ENCODE measurements at regions not wholly inside any gene's neighbourhood (a gene's known extent, or its start where the extent isn't known, plus 50 kb on each side); places are given as distances from the start of the nearest gene placed in this dataset.

- H3K4me2 ChIP-seq (ENCODE audit: insufficient read depth, low read length), result no peak overlapping the region
- H3K9me3 ChIP-seq (ENCODE audit: low read depth, low read length), result no peaks in the 10 kb centered on the region
- H2AFZ ChIP-seq (ENCODE audit: low read length), result peak overlapping the region; percentile 16
- DNase-seq (ENCODE audit: insufficient read length, low spot score, missing footprints), result no peak
- no peak for TF ChIP-seq CTCF (IDR thresholded peaks at IDR 0.05; ENCODE audit: extremely low read depth, low read depth, low read length)
- H3K4me3 ChIP-seq (ENCODE audit: insufficient read depth, low read length), result no peak overlapping the region
- H3K4me1 ChIP-seq (ENCODE audit: insufficient read depth, low read length), result no peaks in the 10 kb centered on the region
- H3K27me3 ChIP-seq (ENCODE audit: insufficient read depth, low read length), result no peaks in the 10 kb centered on the region
- no peaks in the 10 kb centered on the region for H3K79me2 ChIP-seq (ENCODE audit: insufficient read depth, low read length)
- no peaks in the 10 kb centered on the region for H4K20me1 ChIP-seq (ENCODE audit: insufficient read depth, low read length)
- no peaks in the 10 kb centered on the region for H3K36me3 ChIP-seq (ENCODE audit: insufficient read depth, low read length)
- H3K27ac ChIP-seq (ENCODE audit: low read depth, low read length), result no peak overlapping the region
These were observed 372.3 kb downstream of the SV2B start for GRCh38 chr15:91472316-91472756.

DNA sequence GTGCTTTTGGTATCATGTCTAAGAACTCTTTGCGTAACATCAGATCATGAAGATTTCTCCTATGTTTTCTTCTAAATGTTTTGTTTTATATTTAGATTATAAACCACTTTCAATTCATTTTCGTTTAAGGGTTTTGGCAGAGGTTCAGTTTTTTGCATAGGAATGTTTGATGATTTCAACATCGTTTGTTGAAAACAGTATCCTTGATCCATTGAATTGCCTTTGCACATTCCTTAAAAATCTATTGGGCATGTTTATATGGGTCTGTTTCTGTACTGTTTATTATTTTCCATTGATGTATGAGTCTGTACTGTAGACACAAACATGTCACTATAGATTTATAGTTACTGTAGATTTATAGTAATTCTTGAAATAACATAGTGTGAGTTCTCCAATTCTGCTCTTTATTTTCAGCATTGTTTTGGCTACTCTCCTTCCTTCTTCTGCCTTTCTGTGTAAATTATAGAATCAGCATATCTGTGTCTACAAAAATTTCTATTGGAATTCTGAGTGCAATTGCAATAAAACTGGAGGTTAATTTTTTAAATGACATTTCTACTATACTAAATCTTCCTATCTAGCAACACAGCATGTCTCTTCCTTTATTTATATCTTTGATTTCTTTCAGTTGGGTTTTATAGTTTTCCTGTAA lies 374.0 kb downstream of the SV2B start:
- TF ChIP-seq CTCF (IDR thresholded peaks at IDR 0.05; ENCODE audit: extremely low read depth, low read depth, low read length), result no peak
- no peak overlapping the region for H2AFZ ChIP-seq (ENCODE audit: low read length)
- H3K4me3 ChIP-seq (ENCODE audit: insufficient read depth, low read length), result no peak overlapping the region
- H3K4me2 ChIP-seq (ENCODE audit: insufficient read depth, low read length), result no peak overlapping the region
- H3K79me2 ChIP-seq (ENCODE audit: insufficient read depth, low read length), result no peaks in the 10 kb centered on the region
- H3K27ac ChIP-seq (ENCODE audit: low read depth, low read length), result no peak overlapping the region
- no peaks in the 10 kb centered on the region for H4K20me1 ChIP-seq (ENCODE audit: insufficient read depth, low read length)
- no peaks in the 10 kb centered on the region for H3K36me3 ChIP-seq (ENCODE audit: insufficient read depth, low read length)
- H3K4me1 ChIP-seq (ENCODE audit: insufficient read depth, low read length), result no peaks in the 10 kb centered on the region
- no peaks in the 10 kb centered on the region for H3K27me3 ChIP-seq (ENCODE audit: insufficient read depth, low read length)
- H3K9me3 ChIP-seq (ENCODE audit: low read depth, low read length), result no peaks in the 10 kb centered on the region
- no peak for DNase-seq (ENCODE audit: insufficient read length, low spot score, missing footprints)

DNA sequence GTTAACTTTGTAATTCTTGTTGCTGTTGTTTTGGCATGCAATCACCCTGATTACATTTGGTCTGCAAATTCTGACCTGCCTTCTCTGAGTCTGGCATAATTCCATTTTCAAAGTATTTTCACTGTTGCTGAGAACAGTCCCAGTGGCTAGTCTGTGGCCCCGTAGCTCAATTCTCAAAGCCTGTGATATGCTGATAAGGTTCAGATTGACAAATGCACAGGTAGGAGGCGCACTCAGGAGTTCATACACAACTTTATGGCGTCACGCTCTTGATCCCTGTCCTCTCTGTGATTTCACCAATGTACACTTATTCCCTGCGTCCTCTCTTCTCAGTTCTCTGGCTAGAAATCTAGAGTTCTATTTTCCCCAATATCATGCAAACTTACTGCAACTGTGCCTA lies 376.6 kb upstream of the SLCO3A1 start:
- no peaks in the 10 kb centered on the region for H3K36me3 ChIP-seq (ENCODE audit: insufficient read depth, low read length)
- no peaks in the 10 kb centered on the region for H3K27me3 ChIP-seq (ENCODE audit: insufficient read depth, low read length)
- H4K20me1 ChIP-seq (ENCODE audit: insufficient read depth, low read length), result no peaks in the 10 kb centered on the region
- no peak overlapping the region for H3K4me2 ChIP-seq (ENCODE audit: insufficient read depth, low read length)
- no peak for TF ChIP-seq CTCF (IDR thresholded peaks at IDR 0.05; ENCODE audit: extremely low read depth, low read depth, low read length)
- no peaks in the 10 kb centered on the region for H3K79me2 ChIP-seq (ENCODE audit: insufficient read depth, low read length)
- H3K27ac ChIP-seq (ENCODE audit: low read depth, low read length), result no peak overlapping the region
- H3K4me3 ChIP-seq (ENCODE audit: insufficient read depth, low read length), result no peak overlapping the region
- no peak for DNase-seq (ENCODE audit: insufficient read length, low spot score, missing footprints)
- no peaks in the 10 kb centered on the region for H3K4me1 ChIP-seq (ENCODE audit: insufficient read depth, low read length)
- H2AFZ ChIP-seq (ENCODE audit: low read length), result no peak overlapping the region
- no peaks in the 10 kb centered on the region for H3K9me3 ChIP-seq (ENCODE audit: low read depth, low read length)

DNA sequence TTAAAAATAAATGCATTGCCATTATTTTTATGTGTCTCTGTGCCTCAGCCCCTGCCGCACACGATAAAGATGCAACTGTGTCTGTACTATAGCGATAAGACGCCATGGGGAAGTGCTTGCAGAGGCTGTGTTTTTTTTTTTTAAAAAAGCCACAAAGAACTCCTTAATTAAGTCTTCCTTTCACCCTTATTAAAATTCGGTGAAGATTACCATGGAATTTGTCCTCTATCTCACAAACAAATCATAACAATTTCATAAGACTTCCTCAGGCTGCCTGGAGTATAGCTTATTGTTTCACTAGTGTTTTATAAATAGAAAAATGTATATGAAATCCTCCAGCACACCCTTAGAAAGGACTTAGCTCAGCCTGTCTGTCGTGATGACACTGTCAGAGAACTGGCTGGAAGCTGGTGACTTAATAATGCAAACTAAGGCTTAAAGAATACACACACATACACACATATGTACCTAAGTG lies 374.8 kb upstream of the SLCO3A1 start:
- H3K4me2 ChIP-seq (ENCODE audit: insufficient read depth, low read length), result no peak overlapping the region
- no peaks in the 10 kb centered on the region for H4K20me1 ChIP-seq (ENCODE audit: insufficient read depth, low read length)
- no peak overlapping the region for H3K4me3 ChIP-seq (ENCODE audit: insufficient read depth, low read length)
- no peaks in the 10 kb centered on the region for H3K27me3 ChIP-seq (ENCODE audit: insufficient read depth, low read length)
- H3K9me3 ChIP-seq (ENCODE audit: low read depth, low read length), result no peaks in the 10 kb centered on the region
- H3K27ac ChIP-seq (ENCODE audit: low read depth, low read length), result no peak overlapping the region
- no peak for TF ChIP-seq CTCF (IDR thresholded peaks at IDR 0.05; ENCODE audit: extremely low read depth, low read depth, low read length)
- H3K4me1 ChIP-seq (ENCODE audit: insufficient read depth, low read length), result no peaks in the 10 kb centered on the region
- no peak overlapping the region for H2AFZ ChIP-seq (ENCODE audit: low read length)
- H3K79me2 ChIP-seq (ENCODE audit: insufficient read depth, low read length), result no peaks in the 10 kb centered on the region
- no peaks in the 10 kb centered on the region for H3K36me3 ChIP-seq (ENCODE audit: insufficient read depth, low read length)
- DNase-seq (ENCODE audit: insufficient read length, low spot score, missing footprints), result no peak
